Stimulated activated CD4-positive, alpha-beta T cell treated with anti-CD3 and anti-CD28 coated beads, Interleukin-12 subunit alpha, Interleukin-12 subunit beta, amount 100 ng/mL, for 48 hours (primary cell): ENCODE measurements at regions not wholly inside any gene's neighbourhood (a gene's known extent, or its start where the extent isn't known, plus 50 kb on each side); places are given as distances from the start of the nearest gene placed in this dataset.

Source experiments
- DNase-seq, 3 donors: peaks; one replicate each; pipeline ENCODE4 v3.0.0-alpha.2; 2020; ENCODE audit warnings: low read depth in 2 of 3, low spot score in 1 of 3

DNA sequence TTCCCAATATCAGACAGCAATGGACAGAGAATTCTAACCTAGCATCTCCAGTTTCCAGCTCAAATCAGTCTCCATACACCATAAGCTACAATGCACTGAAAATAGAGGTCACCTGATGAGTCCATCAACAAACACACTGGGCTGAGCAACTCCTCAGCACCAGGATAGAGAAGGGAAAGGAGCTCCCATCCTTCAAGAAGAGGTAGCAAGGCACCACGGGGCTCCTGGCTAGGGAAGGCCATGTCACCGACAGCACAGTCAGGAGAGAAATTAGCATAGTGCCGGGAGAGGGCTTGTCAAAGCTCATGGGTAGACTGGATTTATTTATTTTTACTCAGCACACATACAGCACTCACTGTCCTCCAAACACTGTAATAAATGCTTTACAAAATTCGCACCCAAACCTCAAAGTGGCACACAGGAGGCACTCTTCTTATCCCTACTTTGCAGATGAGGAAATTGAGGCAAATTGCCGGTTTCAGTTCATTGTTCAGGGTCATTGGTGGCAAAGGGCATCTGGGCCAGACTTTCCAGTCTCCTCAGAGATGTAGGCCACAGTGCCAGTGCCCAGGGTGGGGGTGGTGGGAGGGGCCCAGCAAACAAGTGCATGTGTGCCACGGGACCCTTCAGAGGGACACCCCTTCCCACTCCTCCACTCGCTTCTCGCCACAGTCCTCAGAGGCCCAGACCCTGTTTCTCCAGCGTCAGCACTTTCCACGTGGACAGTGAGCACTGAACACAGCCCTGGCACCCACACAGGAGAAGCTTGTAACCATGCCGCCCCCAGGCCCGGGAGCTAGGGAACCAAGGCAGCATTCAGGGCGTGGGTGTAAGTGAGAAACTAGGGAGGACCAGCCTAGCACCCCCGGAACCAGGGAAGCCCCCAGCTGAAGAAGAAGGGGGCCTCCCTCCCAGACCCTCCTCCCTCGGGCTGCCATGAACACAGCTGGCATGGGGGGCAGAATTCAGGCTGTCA lies 1417.4 kb downstream of the TBC1D22A start:
- no peak for DNase-seq

GRCh38 chr22:48178536-48178935 lies 1416.1 kb downstream of the TBC1D22A start:
- no peak for DNase-seq

- no peak for DNase-seq
Observed at GRCh38 chr22:48177631-48178030, 1415.2 kb downstream of the TBC1D22A start.

- DNase-seq, result no peak
Observed at GRCh38 chr22:48175721-48176120, 1413.3 kb downstream of the TBC1D22A start.

- no peak for DNase-seq
Observed at GRCh38 chr22:48173773-48174160, 1411.3 kb downstream of the TBC1D22A start.

DNA sequence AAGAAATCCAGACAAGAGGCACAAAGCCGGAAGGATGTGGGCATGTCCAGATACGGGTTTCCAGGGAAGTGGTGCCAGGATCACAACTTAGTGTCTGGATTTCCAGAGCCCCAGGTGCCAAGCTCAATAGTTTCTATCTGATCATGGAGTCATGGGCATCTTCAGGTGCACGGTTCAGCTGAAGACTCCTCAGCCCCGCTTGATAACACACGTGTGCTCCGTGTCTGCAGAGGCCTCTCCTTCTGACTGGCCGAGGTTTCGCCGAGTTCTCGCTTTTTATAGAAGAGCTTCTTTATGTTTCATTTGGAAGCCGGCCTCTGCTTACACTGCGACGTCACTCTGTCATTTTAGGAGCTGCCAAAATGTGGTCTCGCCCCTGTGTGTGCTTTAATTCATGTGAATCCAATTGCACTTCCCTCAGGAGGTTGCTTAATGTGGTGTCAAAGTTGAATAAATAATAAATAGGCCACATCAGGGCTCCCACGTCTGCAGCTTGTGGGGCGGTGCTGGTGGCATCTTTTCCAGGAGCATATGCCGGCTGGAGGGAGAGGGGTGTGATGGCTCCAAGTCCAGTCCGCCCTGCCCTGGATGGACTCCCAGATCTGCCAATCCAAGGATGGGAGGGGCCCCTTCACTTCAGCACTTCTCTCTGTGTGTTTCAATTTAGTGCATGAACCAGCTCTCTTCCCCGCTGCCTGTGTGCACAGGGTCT lies 1410.8 kb downstream of the TBC1D22A start:
- no peak for DNase-seq

- no peak for DNase-seq
Observed at GRCh38 chr22:48171271-48171691, 1408.8 kb downstream of the TBC1D22A start.

DNA sequence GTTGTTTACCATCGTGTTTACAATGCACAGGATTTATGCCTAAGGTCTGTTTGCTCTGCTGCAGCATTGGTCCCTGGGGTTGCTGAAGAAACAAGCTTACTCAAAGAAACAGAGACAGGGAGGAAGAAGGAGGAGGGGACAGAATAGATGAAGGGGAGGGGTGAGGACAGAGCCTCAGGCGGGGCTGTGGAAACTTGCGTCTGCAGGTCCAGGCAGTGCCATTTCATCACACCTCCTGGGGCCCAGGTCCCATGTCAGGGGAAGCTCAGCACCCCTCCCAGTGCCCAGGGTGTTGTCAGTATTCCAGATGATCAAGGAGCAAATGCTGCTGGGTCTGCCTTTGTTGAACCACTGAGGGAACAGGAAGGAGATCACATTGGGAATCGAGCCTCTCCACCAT lies 1406.8 kb downstream of the TBC1D22A start:
- no peak for DNase-seq

- no peak for DNase-seq
Observed at GRCh38 chr22:48167238-48167637, 1404.8 kb downstream of the TBC1D22A start.

DNA sequence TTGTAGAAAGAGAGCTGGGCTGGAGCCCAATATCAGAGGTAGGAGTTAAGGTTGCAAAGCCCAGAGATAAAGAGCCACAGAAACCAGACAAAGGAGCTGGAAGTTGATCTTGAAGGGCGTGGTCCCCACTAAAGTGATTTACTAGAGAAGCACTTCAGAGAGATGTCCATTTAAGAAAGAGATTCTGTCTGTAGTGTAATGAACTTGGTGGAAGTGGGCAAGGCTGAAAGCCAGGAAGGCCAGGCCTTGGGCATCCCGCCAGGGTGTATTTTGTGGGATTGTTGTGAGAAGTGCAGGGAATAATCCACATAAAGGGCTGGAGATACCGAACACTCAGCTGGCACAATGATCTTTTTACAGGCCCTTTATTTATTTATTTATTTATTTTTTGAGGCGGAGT lies 1398.8 kb downstream of the TBC1D22A start:
- no peak for DNase-seq

GRCh38 chr22:48157676-48158075 lies 1395.2 kb downstream of the TBC1D22A start:
- no peak for DNase-seq

- no peak for DNase-seq
Observed at GRCh38 chr22:48156603-48157355, 1394.3 kb downstream of the TBC1D22A start.

GRCh38 chr22:48155446-48155845 lies 1393.0 kb downstream of the TBC1D22A start:
- DNase-seq, result no peak

- no peak for DNase-seq
Observed at GRCh38 chr22:48154943-48155240, 1392.4 kb downstream of the TBC1D22A start.

DNA sequence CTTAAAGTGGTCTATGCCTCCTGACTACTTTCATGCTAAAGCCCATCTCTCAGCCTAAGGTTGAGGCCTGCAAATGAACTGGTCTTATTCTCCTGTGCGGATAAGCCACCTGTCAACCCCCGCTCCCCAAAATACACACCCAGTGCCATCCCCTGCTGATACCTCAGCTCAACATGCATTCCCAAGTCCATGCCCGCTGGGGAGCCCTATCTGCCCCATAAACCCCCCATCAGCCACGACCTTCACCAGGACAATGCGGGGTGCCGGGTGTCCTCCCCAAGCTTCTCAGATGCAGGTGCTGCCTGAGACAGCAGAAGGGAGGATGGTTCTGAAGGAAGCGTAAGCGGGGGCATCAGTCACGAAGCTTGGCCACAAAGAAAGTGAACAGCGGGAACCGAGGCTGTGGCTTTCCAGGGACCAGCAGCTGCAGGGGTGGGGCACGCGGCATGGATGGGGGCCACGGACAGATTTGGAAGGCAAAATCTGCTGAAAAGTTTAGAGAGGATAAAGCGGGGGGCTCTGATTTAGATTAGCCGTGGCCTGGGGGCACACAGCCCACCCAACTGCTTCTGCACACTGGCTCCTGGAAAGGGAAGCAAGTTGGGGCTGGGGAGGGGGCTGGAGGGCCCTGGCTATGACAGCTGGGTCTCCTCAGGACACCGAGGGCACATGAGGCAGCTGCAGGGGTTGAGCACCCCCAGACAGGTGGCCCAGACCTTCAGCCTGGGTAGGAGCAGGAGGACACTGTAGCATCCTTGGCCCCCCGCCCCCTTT lies 1391.9 kb downstream of the TBC1D22A start:
- DNase-seq, result no peak

DNA sequence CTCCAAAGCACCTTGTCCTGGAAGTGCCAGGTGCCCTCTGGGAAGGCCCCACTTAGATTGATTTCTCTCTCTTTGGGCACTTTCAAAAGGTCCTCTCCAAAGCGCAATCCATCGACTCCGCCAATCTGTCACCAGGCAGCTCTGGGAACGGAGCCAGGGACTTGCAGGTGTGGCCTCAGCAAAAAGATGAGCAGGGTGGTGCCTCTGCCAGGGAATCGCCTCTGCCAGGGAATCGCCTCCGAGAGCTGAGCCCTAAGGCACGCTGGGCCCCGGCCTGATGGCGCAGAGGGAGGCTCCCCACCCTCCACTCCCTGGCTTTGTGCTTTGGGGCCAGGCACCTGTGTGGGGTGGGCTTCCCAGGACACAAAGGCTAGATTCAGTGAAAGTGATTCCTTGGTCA lies 1391.3 kb downstream of the TBC1D22A start:
- no peak for DNase-seq

- no peak for DNase-seq
Observed at GRCh38 chr22:48152916-48153315, 1390.5 kb downstream of the TBC1D22A start.

- DNase-seq, result no peak
Observed at GRCh38 chr22:48152164-48152775, 1389.8 kb downstream of the TBC1D22A start.

DNA sequence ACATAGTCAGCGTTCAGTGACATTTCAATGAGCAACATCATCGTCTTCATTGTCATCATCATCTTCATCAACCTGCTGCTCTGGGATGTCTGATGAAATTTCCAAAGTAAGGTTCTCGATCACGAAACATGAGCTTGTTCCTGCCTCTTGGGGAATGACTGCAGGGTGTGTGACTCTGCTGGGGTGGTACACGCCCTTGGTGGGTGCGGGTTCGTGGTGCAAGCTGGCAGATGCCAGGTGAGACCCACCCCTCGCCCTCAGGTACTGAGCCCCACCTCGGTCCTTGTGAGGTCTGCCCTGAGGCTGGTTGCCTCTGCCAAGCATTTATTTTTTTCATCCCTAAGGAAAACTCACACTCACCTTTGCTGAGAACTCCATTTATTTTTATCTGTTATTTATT lies 1389.2 kb downstream of the TBC1D22A start:
- no peak for DNase-seq

DNA sequence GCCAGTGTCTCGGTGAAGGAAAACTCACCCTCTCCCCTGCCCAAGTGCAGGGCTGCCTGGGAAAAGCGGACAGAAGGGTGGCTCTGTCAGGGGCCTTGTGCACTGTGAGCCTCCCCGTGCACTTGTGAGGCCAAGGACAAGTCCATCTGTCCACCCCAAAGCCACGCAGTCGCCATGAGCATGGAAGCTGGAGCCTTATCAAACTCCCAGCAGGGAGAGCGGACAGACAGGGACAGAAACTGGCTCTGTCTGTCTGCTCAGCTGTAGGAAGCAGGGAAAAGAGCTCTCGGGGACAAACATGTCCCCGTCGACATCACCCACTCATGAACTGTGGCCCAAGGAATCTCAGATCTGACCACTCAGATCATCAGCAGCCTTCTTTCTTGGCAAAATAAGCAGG lies 1385.4 kb downstream of the TBC1D22A start:
- no peak for DNase-seq

DNA sequence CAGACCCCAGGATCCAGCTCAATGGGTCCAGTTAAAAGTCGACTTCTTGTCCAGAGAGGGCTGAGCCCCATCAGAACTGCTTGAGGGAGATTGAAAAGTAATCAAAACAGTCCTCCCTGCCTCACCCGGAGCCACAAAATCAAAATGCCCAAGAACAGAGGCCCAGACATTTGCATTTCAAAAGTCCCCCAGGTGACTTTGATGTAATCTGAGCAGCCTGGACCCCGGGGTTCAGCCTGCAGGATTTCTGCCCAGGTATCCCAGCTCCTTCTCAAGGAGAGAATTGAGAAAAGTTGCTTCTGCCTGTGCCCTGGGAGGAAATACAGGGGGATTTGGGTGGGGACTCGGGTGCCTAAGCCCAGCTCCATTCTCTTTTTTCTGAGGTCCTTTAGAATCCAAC lies 1385.0 kb downstream of the TBC1D22A start:
- DNase-seq, result no peak
